Esophagus squamous epithelium (tissue), 5 donors: ENCODE measurements at regions not wholly inside any gene's neighbourhood (a gene's known extent, or its start where the extent isn't known, plus 50 kb on each side); places are given as distances from the start of the nearest gene placed in this dataset.

ENCODE experiments used
- DNase-seq: peaks from one replicate; lab custom pipeline; 2025; lab: John Stamatoyannopoulos, UW
- H3K27ac ChIP-seq, 4 donors: fragments of 200-600 bp; sonication (generic); one replicate each; pipeline ENCODE4 v1.5.1; 2016 to 2019; ENCODE audit warnings: mild to moderate bottlenecking in 1 of 4
- H3K27me3 ChIP-seq, 4 donors: fragments of 200-600 bp; sonication (generic); 1 replicate in 3 of 4; 2 replicates in 1 of 4; pipeline versions ENCODE4 v1.5.1 to v1.6.0; 2017 to 2021; ENCODE audit warnings: antibody characterized with exemption in 1 of 4
- H3K36me3 ChIP-seq, 3 donors: fragments of 200-600 bp; sonication (generic); one replicate each; pipeline ENCODE4 v1.5.1; 2016 to 2019
- H3K4me1 ChIP-seq, 3 donors: fragments of 200-600 bp; sonication (generic); one replicate each; pipeline ENCODE4 v1.5.1; 2017 to 2019
- H3K4me3 ChIP-seq, 4 donors: fragments of 200-600 bp; sonication (generic); 1 replicate in 3 of 4; 2 replicates in 1 of 4; pipeline ENCODE4 v1.5.1; 2016 to 2019; ENCODE audit warnings: mild to moderate bottlenecking in 2 of 4, moderate library complexity in 1 of 4
- H3K9me3 ChIP-seq, 3 donors: fragments of 200-600 bp; sonication (generic); one replicate each; pipeline ENCODE4 v1.5.1; 2016 to 2019
- POLR2A ChIP-seq, 4 donors: fragments of 450-650 bp; IDR thresholded peaks; one replicate each; pipeline ENCODE4 v1.6.1; 2017; ENCODE audit warnings: antibody characterized with exemption in 4 of 4, mild to moderate bottlenecking in 4 of 4, moderate library complexity in 3 of 4
- WGBS, 2 donors: methylation state at CpG; one replicate each; pipeline ENCODE4 v1.1.5; 2018; 5-methylcytosine and 5-hydroxymethylcytosine counted together
- intact Hi-C: fragments of 100-400 bp; cut with DNase I; formaldehyde crosslinking; loops from one replicate; pipeline ENCODE4 v1.15.0; 2022
- TF ChIP-seq, protein P1 (sequence below), 6 experiments: fragments of 450-650 bp in 4 of 6; fragments of 200-600 bp in 2 of 6; sonication (generic) in 2 of 6; IDR thresholded peaks; one replicate each; pipeline ENCODE4 v1.5.1; 2016 to 2019; ENCODE audit warnings: antibody characterized with exemption in 6 of 6, mild to moderate bottlenecking in 4 of 6, moderate library complexity in 4 of 6
- donor health status: DM: yes; HTN: yes; CAD: no.

DNA sequence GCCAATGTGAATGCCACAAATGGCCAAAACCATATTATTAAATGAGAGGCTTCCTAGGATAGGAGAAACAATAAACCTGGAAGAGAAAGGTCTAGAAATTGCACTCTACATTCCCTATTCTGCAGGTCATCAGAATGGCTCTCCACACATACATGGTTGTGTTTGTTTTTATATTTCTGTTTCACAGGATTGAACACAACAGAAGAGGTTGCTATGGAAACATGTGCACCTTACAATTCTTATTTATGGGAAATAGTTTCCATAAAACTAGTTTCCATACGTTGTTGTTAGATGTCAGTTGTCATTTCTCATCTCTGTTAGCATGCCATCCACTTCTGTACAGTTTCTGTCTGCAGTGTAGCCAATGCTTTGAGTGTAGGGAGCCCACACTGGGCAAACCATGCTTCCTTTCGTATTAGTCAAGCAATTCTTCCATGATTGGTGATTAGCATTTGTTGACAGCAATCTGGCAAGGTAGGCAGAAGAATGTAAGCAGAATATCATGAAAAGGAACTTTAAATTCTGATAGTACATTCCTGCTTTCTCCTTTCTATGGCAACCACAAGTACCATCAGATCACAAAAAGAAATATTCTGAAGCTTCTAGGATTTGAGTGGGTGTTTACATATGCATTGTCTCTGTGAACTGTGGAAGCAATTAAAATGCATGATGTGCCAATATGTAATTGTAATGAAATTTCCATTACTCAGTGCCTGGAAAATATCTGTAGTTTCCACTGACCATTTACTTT, 141.6 kb upstream of the AVPR1A start:
- Histone ChIP-seq H3K9me3 (no peaks in the 10 kb centered on the region), H3K36me3 (no peaks in the 10 kb centered on the region), H3K4me1 (no peaks in the 10 kb centered on the region), H3K27ac (no peak overlapping the region), H3K4me3 (no peak overlapping the region), H3K27me3 (no peaks in the 10 kb centered on the region)
- DNase-seq, result no peak
- intact Hi-C loops, result no loop called here
- 27 to 31% methylated on average over 2 of the region's 2 CpGs for WGBS, 2 donors
- TF ChIP-seq, protein P1, sequence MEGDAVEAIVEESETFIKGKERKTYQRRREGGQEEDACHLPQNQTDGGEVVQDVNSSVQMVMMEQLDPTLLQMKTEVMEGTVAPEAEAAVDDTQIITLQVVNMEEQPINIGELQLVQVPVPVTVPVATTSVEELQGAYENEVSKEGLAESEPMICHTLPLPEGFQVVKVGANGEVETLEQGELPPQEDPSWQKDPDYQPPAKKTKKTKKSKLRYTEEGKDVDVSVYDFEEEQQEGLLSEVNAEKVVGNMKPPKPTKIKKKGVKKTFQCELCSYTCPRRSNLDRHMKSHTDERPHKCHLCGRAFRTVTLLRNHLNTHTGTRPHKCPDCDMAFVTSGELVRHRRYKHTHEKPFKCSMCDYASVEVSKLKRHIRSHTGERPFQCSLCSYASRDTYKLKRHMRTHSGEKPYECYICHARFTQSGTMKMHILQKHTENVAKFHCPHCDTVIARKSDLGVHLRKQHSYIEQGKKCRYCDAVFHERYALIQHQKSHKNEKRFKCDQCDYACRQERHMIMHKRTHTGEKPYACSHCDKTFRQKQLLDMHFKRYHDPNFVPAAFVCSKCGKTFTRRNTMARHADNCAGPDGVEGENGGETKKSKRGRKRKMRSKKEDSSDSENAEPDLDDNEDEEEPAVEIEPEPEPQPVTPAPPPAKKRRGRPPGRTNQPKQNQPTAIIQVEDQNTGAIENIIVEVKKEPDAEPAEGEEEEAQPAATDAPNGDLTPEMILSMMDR (IDR thresholded peaks at IDR 0.05), result no peak
- TF ChIP-seq POLR2A (IDR thresholded peaks at IDR 0.05), result no peak

DNA sequence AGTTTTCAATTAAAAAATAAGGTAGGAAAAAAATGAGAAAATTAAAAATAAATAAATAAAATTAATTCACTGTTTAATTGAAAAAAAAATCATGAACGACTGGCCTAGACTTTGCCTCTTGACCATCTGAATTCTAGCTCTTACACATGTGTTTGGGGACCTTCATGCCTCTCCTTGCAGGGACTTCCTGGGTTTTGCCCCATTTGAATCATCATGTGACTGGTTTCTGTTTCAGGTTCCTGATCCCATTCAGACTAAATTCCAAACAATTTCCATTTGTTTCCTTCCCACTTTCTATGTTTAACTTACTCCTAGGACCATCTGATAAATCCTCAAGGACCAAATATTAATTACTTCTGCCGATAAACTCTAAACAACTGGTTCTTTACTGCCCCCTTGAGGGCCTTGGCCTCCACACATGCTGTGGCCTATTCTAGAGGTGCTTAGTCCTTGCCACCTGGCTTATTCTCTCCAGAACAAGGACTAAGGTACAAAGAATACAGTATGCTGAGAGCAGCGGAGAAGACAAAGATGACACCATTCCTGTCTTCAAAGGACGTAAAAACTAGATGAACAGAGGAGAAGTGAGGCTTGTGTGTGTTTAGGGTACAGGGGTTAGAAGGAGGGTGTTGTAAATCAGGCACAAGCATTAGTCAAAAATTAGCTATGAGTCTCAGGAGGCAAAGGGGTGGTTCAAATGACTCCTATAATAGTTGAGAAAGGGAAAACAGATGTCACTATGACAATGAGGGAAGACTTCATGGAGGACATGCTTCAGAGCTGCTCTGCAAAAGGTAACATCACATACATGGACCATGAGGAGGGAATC, 125.8 kb upstream of the AVPR1A start:
- no peaks in the 10 kb centered on the region for H3K27me3 ChIP-seq
- no peak overlapping the region for H3K4me3 ChIP-seq
- TF ChIP-seq POLR2A (IDR thresholded peaks at IDR 0.05), result no peak
- TF ChIP-seq, protein P1 (IDR thresholded peaks at IDR 0.05), result peak in 4 of 6 experiments; percentile 4 to 46 (median 26)
- DNase-seq, result no peak
- H3K4me1 ChIP-seq, result no peaks in the 10 kb centered on the region
- intact Hi-C loops, result no loop called here
- no peaks in the 10 kb centered on the region for H3K36me3 ChIP-seq
- H3K9me3 ChIP-seq, result no peaks in the 10 kb centered on the region
- no peak overlapping the region for H3K27ac ChIP-seq
- WGBS, 2 donors, result 30 to 45% methylated on average over 4 of the region's 4 CpGs

DNA sequence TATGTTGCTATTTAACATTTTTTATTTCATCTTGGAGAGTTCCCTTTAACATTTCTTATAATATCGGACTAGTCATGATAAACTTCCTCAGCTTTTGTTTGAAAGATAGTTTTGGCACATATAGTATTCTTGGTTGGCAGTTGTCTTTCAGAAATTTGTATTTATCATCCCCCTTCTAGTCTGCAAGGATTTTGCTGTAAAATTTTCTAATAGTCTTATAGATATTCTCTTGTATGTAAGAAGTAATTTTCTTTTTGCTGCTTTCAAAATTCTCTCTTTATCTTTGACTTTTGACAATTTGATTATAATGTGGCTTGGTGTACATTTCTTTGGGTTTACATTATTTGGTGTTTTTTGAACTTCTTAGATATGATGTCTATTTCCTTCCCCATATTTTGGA, 116.0 kb upstream of the AVPR1A start:
- 89 to 95% methylated on average over 1 of the region's 1 CpG for WGBS, 2 donors
- peaks cover 0 to 16% (median 0%) of the 10 kb centered on the region in 3 donors for H3K9me3 ChIP-seq
- no peaks in the 10 kb centered on the region for H3K27me3 ChIP-seq
- no peak for DNase-seq
- H3K4me3 ChIP-seq, result no peak overlapping the region
- H3K4me1 ChIP-seq, result no peaks in the 10 kb centered on the region
- TF ChIP-seq, protein P1 (IDR thresholded peaks at IDR 0.05), result no peak
- no peak for TF ChIP-seq POLR2A (IDR thresholded peaks at IDR 0.05)
- intact Hi-C loops, result no loop called here
- no peaks in the 10 kb centered on the region for H3K36me3 ChIP-seq
- no peak overlapping the region for H3K27ac ChIP-seq

- 68 to 70% methylated on average over 6 of the region's 6 CpGs for WGBS, 2 donors
- H3K9me3 ChIP-seq, result peaks cover 0 to 16% (median 0%) of the 10 kb centered on the region in 3 donors
- no peak overlapping the region for H3K27ac ChIP-seq
- H3K4me3 ChIP-seq, result no peak overlapping the region
- intact Hi-C loops, result no loop called here
- H3K4me1 ChIP-seq, result no peaks in the 10 kb centered on the region
- DNase-seq, result no peak
- no peaks in the 10 kb centered on the region for H3K36me3 ChIP-seq
- H3K27me3 ChIP-seq, result no peaks in the 10 kb centered on the region
- TF ChIP-seq, protein P1 (IDR thresholded peaks at IDR 0.05), result no peak
- TF ChIP-seq POLR2A (IDR thresholded peaks at IDR 0.05), result no peak
Measured at GRCh38 chr12:63264629-63265028, 113.6 kb upstream of the AVPR1A start.

DNA sequence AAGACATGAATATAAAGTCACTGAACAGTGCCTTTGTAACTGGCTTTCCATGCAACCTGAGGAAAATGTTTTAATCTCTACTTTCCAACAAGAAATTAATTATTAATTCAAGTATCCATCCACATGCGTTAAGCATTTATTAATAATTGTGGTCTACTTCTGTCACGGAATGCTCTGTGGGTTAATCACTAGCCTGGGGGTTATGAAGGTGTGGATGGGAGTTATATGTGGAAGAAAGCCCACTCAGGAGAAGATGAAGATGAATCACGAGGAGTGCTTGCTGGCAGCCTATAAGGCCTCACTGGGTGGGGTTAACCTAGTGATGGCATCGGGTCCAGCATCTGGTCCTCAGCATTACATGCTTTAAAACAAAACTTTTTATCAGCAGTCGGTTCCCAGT, 99.5 kb upstream of the AVPR1A start:
- Histone ChIP-seq H3K4me1 (no peaks in the 10 kb centered on the region), H3K9me3 (no peaks in the 10 kb centered on the region), H3K27me3 (no peaks in the 10 kb centered on the region), H3K4me3 (no peak overlapping the region), H3K27ac (no peak overlapping the region), H3K36me3 (no peaks in the 10 kb centered on the region)
- DNase-seq, result no peak
- intact Hi-C loops, result no loop called here
- TF ChIP-seq POLR2A (IDR thresholded peaks at IDR 0.05), result no peak
- TF ChIP-seq, protein P1 (IDR thresholded peaks at IDR 0.05), result no peak
- 59 to 80% methylated on average over 5 of the region's 5 CpGs for WGBS, 2 donors
